Ascending aorta (tissue), 2 donors: ENCODE measurements at regions not wholly inside any gene's neighbourhood (a gene's known extent, or its start where the extent isn't known, plus 50 kb on each side); places are given as distances from the start of the nearest gene placed in this dataset.
"Not testable (repeated sequence)": the region's sequence is repeated elsewhere in the genome, so short reads cannot be mapped to it uniquely, and the experiment has no call there.

Source experiments
- DNase-seq, 2 donors: peaks; one replicate each; pipeline ENCODE4 v3.0.0-alpha.2; 2019; ENCODE audit warnings: low spot score in 2 of 2
- H3K27ac ChIP-seq, 2 donors: fragments of 200-600 bp; sonication (generic); one replicate each; pipeline ENCODE4 v1.5.1; 2016 to 2017; ENCODE audit warnings: mild to moderate bottlenecking in 1 of 2
- H3K27me3 ChIP-seq: fragments of 200-600 bp; sonication (generic); one replicate; pipeline ENCODE4 v1.5.1; 2017
- H3K36me3 ChIP-seq, 2 donors: fragments of 200-600 bp; sonication (generic); one replicate each; pipeline ENCODE4 v1.5.1; 2016
- H3K4me1 ChIP-seq, 2 donors: fragments of 200-600 bp; sonication (generic); one replicate each; pipeline ENCODE4 v1.5.1; 2016 to 2017; ENCODE audit warnings: mild to moderate bottlenecking in 1 of 2
- H3K4me3 ChIP-seq, 2 donors: fragments of 200-600 bp; sonication (generic); one replicate each; pipeline ENCODE4 v1.5.1; 2016 to 2017; ENCODE audit warnings: mild to moderate bottlenecking in 1 of 2
- H3K9me3 ChIP-seq, 2 donors: fragments of 200-600 bp; sonication (generic); one replicate each; pipeline ENCODE4 v1.5.1; 2016
- intact Hi-C: fragments of 100-400 bp; cut with DNase I; formaldehyde crosslinking; loops from one replicate; pipeline ENCODE4 v1.15.1; 2023
- TF ChIP-seq, protein P1 (sequence below), 3 experiments: fragments of 200-600 bp in 2 of 3; fragments of 450-650 bp in 1 of 3; sonication (generic) in 2 of 3; IDR thresholded peaks; one replicate each; pipeline ENCODE4 v1.5.1; 2016 to 2019; ENCODE audit warnings: antibody characterized with exemption in 3 of 3, mild to moderate bottlenecking in 1 of 3, moderate library complexity in 1 of 3

DNA sequence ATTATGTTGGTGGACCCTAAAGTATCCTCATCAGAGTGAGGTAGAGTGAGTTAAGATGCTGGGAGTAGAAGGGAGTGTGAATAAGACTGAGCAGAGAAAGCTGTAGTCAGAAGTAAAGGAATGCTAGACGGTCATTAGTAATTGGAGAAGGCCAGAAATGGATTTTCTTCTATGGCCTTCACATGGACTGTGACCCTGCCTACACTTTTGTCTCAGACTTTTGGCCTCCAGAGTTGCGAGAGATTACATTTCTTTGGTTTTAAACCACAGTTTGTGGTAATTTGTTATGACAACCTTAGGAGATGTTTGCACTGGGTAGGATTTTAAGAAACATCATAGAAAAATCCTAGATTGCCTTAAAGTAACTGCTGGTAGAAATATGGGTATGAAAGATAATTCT lies 1267.7 kb upstream of the TMEFF2 start:
- Histone ChIP-seq H3K4me3 (no peak overlapping the region), H3K4me1 (no peaks in the 10 kb centered on the region), H3K27me3 (no peaks in the 10 kb centered on the region), H3K27ac (no peak overlapping the region), H3K36me3 (no peaks in the 10 kb centered on the region), H3K9me3 (no peaks in the 10 kb centered on the region)
- intact Hi-C loops: no loop called here
- TF ChIP-seq, protein P1, sequence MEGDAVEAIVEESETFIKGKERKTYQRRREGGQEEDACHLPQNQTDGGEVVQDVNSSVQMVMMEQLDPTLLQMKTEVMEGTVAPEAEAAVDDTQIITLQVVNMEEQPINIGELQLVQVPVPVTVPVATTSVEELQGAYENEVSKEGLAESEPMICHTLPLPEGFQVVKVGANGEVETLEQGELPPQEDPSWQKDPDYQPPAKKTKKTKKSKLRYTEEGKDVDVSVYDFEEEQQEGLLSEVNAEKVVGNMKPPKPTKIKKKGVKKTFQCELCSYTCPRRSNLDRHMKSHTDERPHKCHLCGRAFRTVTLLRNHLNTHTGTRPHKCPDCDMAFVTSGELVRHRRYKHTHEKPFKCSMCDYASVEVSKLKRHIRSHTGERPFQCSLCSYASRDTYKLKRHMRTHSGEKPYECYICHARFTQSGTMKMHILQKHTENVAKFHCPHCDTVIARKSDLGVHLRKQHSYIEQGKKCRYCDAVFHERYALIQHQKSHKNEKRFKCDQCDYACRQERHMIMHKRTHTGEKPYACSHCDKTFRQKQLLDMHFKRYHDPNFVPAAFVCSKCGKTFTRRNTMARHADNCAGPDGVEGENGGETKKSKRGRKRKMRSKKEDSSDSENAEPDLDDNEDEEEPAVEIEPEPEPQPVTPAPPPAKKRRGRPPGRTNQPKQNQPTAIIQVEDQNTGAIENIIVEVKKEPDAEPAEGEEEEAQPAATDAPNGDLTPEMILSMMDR (IDR thresholded peaks at IDR 0.05): no peak
- DNase-seq: no peak

DNA sequence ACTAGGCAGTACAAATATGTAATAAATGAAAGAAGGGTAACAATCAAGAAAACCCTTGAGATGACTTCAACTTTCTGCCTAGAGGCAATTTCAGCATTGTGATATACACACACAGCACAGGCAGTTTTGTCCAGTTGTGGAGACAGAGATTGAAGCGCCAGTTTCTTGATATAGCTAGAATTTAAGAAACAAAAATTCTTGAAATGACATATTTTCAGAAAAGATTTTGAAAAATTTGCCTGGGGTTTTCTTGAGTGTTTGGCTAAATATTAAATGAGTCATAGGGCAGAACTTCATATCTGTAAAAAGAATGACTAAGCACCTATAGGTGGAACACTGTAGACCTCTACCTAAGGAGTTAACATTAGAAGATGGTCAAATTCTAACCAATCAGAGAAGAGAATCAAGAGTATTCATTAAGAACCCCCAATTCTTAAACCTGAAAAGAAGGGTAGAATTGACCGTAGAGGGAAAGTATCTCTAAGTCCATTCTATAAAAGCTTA lies 1266.8 kb upstream of the TMEFF2 start:
- Histone ChIP-seq H3K27me3 (no peaks in the 10 kb centered on the region), H3K27ac (no peak overlapping the region), H3K36me3 (no peaks in the 10 kb centered on the region), H3K9me3 (no peaks in the 10 kb centered on the region), H3K4me1 (no peaks in the 10 kb centered on the region), H3K4me3 (no peak overlapping the region)
- TF ChIP-seq, protein P1 (IDR thresholded peaks at IDR 0.05): no peak
- no peak for DNase-seq
- intact Hi-C loops: no loop called here

DNA sequence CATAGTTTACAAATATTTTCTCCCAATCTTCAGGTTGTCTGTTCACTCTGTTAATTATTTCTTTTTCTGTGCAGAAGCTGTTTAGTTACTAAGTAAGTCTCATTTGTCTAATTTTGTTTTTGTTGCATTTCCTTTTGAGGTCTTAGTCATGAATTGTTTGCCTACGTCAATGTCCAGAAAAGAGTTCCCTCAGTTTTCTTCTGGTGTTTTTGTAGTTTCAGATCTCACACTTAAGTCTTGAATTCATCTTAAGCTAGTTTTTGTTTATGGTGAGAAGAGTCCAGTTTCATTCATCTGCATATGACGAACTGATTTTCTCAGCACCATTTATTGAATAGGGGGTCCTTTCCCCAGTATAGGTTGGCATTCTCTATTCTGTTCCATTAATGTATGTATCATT lies 1252.2 kb upstream of the TMEFF2 start:
- Histone ChIP-seq H3K9me3 (no peaks in the 10 kb centered on the region), H3K36me3 (no peaks in the 10 kb centered on the region), H3K4me3 (no peak overlapping the region), H3K27ac (no peak overlapping the region), H3K4me1 (no peaks in the 10 kb centered on the region), H3K27me3 (no peaks in the 10 kb centered on the region)
- TF ChIP-seq, protein P1 (IDR thresholded peaks at IDR 0.05): no peak
- no peak for DNase-seq
- intact Hi-C loops: no loop called here

DNA sequence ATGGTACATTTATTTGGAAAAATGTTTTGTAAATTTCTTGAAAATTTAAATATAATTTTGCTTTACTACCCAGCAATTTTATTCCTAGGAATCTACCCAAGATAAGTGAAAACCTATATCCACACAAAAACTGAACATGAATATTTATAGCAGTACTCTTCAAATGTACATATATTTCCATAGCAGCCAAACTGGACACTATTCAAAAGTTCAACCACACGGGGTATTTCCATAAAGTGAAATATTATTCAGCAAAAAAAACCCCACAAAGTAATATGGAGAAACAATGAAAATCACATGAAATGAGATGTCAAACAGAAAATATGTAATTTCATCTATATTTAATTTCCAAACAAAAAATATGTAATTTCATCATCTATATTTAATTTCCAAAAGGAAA lies 1247.6 kb upstream of the TMEFF2 start:
- intact Hi-C loops: no loop called here
- Histone ChIP-seq H3K27me3 (no peaks in the 10 kb centered on the region), H3K4me1 (no peaks in the 10 kb centered on the region), H3K9me3 (no peaks in the 10 kb centered on the region), H3K4me3 (no peak overlapping the region), H3K36me3 (no peaks in the 10 kb centered on the region), H3K27ac (no peak overlapping the region)
- no peak for DNase-seq
- TF ChIP-seq, protein P1 (IDR thresholded peaks at IDR 0.05): no peak

DNA sequence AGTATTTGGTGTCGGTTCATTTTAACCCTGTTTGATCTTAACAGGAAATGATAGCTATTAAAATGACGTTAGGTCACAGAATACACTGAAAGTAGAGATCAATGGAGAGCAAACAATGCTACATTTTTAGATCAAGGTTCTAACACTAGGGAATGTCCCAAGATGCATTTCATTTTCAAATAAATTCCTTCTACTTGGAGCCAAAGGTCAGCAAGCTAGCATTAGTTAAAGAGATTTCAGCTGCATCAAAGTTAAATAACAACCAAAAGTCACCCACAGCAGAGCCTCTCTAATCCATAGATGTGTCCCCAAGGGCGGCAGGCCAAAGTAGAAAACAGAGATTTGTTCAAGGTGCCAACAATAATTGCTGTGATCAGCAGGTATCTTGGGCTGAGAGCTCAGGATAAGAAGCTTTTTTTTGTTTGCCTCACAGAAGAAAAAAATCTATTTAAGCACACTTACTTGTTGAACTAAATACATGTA lies 1233.6 kb upstream of the TMEFF2 start:
- intact Hi-C loops: no loop called here
- H3K27me3 ChIP-seq: no peaks in the 10 kb centered on the region
- no peak for DNase-seq
- TF ChIP-seq, protein P1 (IDR thresholded peaks at IDR 0.05): no peak
- no peaks in the 10 kb centered on the region for H3K4me1 ChIP-seq
- no peak overlapping the region for H3K4me3 ChIP-seq
- H3K36me3 ChIP-seq: no peaks in the 10 kb centered on the region
- no peak overlapping the region for H3K27ac ChIP-seq
- H3K9me3 ChIP-seq: no peaks in the 10 kb centered on the region

DNA sequence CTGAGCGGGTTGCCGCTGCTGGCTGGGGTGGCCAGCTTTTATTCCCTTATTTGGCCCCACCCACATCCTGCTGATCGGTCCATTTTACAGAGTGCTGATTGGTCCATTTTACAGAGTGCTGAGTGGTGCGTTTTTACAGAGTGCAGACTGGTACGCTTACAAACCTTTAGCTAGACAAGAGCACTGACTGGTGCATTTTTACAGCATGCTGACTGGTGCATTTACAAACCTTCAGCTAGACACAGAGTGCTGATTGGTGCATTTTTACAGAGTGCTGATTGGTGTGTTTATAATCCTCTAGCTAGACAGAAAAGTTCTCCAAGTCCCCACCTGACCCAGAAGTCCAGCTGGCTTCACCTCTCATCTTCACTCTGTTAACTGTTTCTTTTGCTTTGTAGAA lies 1217.6 kb upstream of the TMEFF2 start:
- H3K27ac ChIP-seq, H3K9me3 ChIP-seq, H3K4me1 ChIP-seq, DNase-seq, intact Hi-C loops, H3K27me3 ChIP-seq, H3K4me3 ChIP-seq, H3K36me3 ChIP-seq: not testable (repeated sequence)
